CD14-positive monocyte (primary cell): ENCODE measurements at regions not wholly inside any gene's neighbourhood (a gene's known extent, or its start where the extent isn't known, plus 50 kb on each side); places are given as distances from the start of the nearest gene placed in this dataset.

Experiments used
- DNase-seq, 3 donors: peaks; one replicate each; pipeline ENCODE4 v3.0.0-alpha.2; 2011 to 2022
- H2AFZ ChIP-seq: 2 replicates; pipeline ENCODE4 v1.6.0; 2012; ENCODE audit warnings: mild to moderate bottlenecking, low read depth, low read length, inconsistent platforms; ENCODE audit not compliant: insufficient read depth, poor library complexity, severe bottlenecking
- H3K27ac ChIP-seq, 2 donors: 1 replicate in 1 of 2; 2 replicates in 1 of 2; pipeline ENCODE4 v1.5.1; 2012 to 2013; ENCODE audit warnings: low read length in 2 of 2, control low read depth in 1 of 2, inconsistent platforms in 1 of 2, low read depth in 1 of 2, mild to moderate bottlenecking in 1 of 2
- H3K27me3 ChIP-seq, 2 donors: one replicate each; pipeline versions ENCODE4 v1.6.0 to v1.6.1; 2011 to 2013; ENCODE audit warnings: low read length in 2 of 2; ENCODE audit not compliant: control insufficient read depth in 2 of 2, insufficient read depth in 2 of 2
- H3K36me3 ChIP-seq, 2 donors: replicated peaks in 1 of 2; 1 replicate in 1 of 2; 2 replicates in 1 of 2; pipeline versions ENCODE4 v1.5.1 to v1.6.1; 2012 to 2013; ENCODE audit warnings: low read length in 2 of 2, control low read depth in 1 of 2, inconsistent platforms in 1 of 2, mild to moderate bottlenecking in 1 of 2; ENCODE audit not compliant: insufficient read depth in 2 of 2, control insufficient read depth in 1 of 2
- H3K4me1 ChIP-seq, 2 donors: 1 replicate in 1 of 2; 2 replicates in 1 of 2; pipeline versions ENCODE4 v1.5.1 to v1.6.1; 2012 to 2013; ENCODE audit warnings: low read length in 2 of 2, control low read depth in 1 of 2, inconsistent platforms in 1 of 2, mild to moderate bottlenecking in 1 of 2, moderate library complexity in 1 of 2; ENCODE audit not compliant: insufficient read depth in 2 of 2, control insufficient read depth in 1 of 2
- H3K4me2 ChIP-seq: replicated peaks from 2 replicates; pipeline ENCODE3; 2012; ENCODE audit warnings: low read length, moderate library complexity, mild to moderate bottlenecking; ENCODE audit not compliant: poor library complexity, severe bottlenecking; ENCODE audit errors: extremely low read depth
- H3K4me3 ChIP-seq, 3 experiments: fragments of 200-600 bp in 1 of 3; sonication (generic) in 1 of 3; replicated peaks in 1 of 3; 1 replicate in 2 of 3; 2 replicates in 1 of 3; pipeline ENCODE4 v1.5.1; 2011 to 2013; ENCODE audit warnings: low read length in 3 of 3, mild to moderate bottlenecking in 3 of 3, control low read depth in 2 of 3, low read depth in 2 of 3, inconsistent platforms in 1 of 3, moderate library complexity in 1 of 3
- H3K79me2 ChIP-seq: 2 replicates; pipeline ENCODE4 v1.6.0; 2012; ENCODE audit warnings: mild to moderate bottlenecking, control low read depth, inconsistent platforms, low read length, moderate library complexity; ENCODE audit not compliant: insufficient read depth
- H3K9ac ChIP-seq: 2 replicates; pipeline ENCODE4 v1.6.0; 2017; ENCODE audit warnings: low read length, mild to moderate bottlenecking; ENCODE audit not compliant: insufficient read depth, poor library complexity, severe bottlenecking
- H3K9me3 ChIP-seq, 2 donors: replicated peaks in 1 of 2; 1 replicate in 1 of 2; 2 replicates in 1 of 2; pipeline versions ENCODE4 v1.5.1 to v1.6.1; 2012 to 2013; ENCODE audit warnings: low read length in 2 of 2, control low read depth in 1 of 2; ENCODE audit not compliant: control insufficient read depth in 1 of 2, insufficient read depth in 1 of 2
- H4K20me1 ChIP-seq: 2 replicates; pipeline ENCODE4 v1.6.0; 2012; ENCODE audit warnings: mild to moderate bottlenecking, low read length, control low read depth, moderate library complexity; ENCODE audit not compliant: insufficient read depth
- H3K27ac Mint-ChIP-seq, 7 donors: one replicate each; pipeline ENCODE4 v1.8.0; 2020; ENCODE audit warnings: mild to moderate bottlenecking in 7 of 7, mixed read lengths in 7 of 7, moderate library complexity in 6 of 7, inconsistent platforms in 2 of 7
- H3K27me3 Mint-ChIP-seq, 3 donors: one replicate each; pipeline ENCODE4 v1.8.0; 2021 to 2022; ENCODE audit warnings: low read depth in 3 of 3, mild to moderate bottlenecking in 3 of 3, mixed read lengths in 3 of 3, moderate library complexity in 3 of 3, inconsistent platforms in 1 of 3
- H3K36me3 Mint-ChIP-seq, 2 donors: one replicate each; pipeline ENCODE4 v1.8.0; 2020; ENCODE audit warnings: mixed read lengths in 2 of 2, inconsistent platforms in 1 of 2, mild to moderate bottlenecking in 1 of 2
- H3K4me1 Mint-ChIP-seq: one replicate; pipeline ENCODE4 v1.8.0; 2020; ENCODE audit warnings: mild to moderate bottlenecking, mixed read lengths
- H3K4me3 Mint-ChIP-seq, 2 donors: one replicate each; pipeline ENCODE4 v1.8.0; 2020; ENCODE audit warnings: mild to moderate bottlenecking in 2 of 2, mixed read lengths in 2 of 2, moderate library complexity in 1 of 2
- H3K9me3 Mint-ChIP-seq, 7 donors: one replicate each; pipeline ENCODE4 v1.8.0; 2020 to 2022; ENCODE audit warnings: mixed read lengths in 7 of 7, mild to moderate bottlenecking in 6 of 7, moderate library complexity in 6 of 7, inconsistent platforms in 2 of 7
- WGBS: methylation state at CpG from one replicate; pipeline ENCODE4 v1.1.5; 2013; ENCODE audit warnings: missing lambda C conversion rate; ENCODE audit not compliant: insufficient coverage; 5-methylcytosine and 5-hydroxymethylcytosine counted together
- intact Hi-C, 2 donors: fragments of 100-400 bp; cut with micrococcal nuclease; formaldehyde crosslinking; loops; one replicate each; pipeline versions ENCODE4 v1.15.0 to v1.15.1; 2023
- TF ChIP-seq, protein P1 (sequence below): fragments of 200-600 bp; IDR thresholded peaks from one replicate; pipeline ENCODE4 v1.8.0; 2022; ENCODE audit warnings: antibody characterized with exemption, mild to moderate bottlenecking

DNA sequence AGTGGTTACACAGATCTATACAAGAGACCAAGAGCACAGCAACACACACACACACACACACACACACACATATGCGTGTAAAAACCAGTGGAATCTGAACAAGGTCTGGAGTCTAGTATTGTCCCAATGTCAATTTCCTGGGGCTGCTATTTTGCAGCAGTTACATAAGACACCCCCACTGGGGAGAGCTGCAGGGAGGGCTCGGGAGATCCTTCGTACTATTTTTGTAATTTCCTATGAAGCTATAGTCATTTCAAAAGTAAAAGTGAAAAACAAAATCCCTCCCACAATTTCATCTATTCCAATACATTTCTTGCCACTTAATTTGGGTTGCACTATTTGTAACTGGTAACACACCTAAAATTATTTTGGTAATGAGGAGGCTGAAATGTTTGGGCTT, 68.5 kb downstream of the C16orf95 start:
- Histone ChIP-seq H3K36me3 (no peaks in the 10 kb centered on the region), H3K9ac (no peak overlapping the region), H3K27ac (no peak overlapping the region), H4K20me1 (no peaks in the 10 kb centered on the region), H3K4me2 (no peak overlapping the region), H3K79me2 (no peaks in the 10 kb centered on the region), H3K9me3 (no peaks in the 10 kb centered on the region), H3K27me3 (no peaks in the 10 kb centered on the region), H3K4me3 (no peak overlapping the region), H3K4me1 (no peaks in the 10 kb centered on the region), H2AFZ (no peak overlapping the region)
- Mint-ChIP-seq H3K4me3 (no peak overlapping the region), H3K4me1 (no peaks in the 10 kb centered on the region), H3K9me3 (no peaks in the 10 kb centered on the region), H3K36me3 (no peaks in the 10 kb centered on the region), H3K27me3 (peaks cover 5 to 23% (median 9%) of the 10 kb centered on the region in 3 donors), H3K27ac (no peak overlapping the region)
- TF ChIP-seq, protein P1, sequence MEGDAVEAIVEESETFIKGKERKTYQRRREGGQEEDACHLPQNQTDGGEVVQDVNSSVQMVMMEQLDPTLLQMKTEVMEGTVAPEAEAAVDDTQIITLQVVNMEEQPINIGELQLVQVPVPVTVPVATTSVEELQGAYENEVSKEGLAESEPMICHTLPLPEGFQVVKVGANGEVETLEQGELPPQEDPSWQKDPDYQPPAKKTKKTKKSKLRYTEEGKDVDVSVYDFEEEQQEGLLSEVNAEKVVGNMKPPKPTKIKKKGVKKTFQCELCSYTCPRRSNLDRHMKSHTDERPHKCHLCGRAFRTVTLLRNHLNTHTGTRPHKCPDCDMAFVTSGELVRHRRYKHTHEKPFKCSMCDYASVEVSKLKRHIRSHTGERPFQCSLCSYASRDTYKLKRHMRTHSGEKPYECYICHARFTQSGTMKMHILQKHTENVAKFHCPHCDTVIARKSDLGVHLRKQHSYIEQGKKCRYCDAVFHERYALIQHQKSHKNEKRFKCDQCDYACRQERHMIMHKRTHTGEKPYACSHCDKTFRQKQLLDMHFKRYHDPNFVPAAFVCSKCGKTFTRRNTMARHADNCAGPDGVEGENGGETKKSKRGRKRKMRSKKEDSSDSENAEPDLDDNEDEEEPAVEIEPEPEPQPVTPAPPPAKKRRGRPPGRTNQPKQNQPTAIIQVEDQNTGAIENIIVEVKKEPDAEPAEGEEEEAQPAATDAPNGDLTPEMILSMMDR = no peak
- intact Hi-C loops = no loop called here
- DNase-seq = no peak
- WGBS = no CpG with 5 or more reads among the region's 3 CpGs

DNA sequence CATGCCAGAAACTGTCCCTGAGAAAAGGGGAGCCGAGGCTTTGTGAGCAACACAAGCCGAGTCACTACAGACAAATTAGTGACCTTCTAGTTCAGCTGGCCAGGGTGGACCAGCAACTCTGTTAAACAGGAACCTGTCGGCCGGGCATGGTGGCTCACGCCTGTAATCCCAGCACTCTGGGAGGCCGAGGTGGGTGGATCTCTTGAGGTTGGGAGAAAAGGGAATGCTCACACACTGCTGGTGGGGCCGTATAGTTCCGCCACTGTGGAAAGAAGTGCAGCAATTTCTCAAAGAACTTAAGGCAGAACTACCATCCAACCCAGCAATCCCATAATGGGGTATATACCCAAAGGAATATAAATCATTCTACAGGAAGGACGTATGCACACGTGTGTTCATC, 67.8 kb downstream of the C16orf95 start:
- no peak overlapping the region for H3K4me3 Mint-ChIP-seq

More for the DNA sequence above, 67.8 kb downstream of the C16orf95 start:
- no peaks in the 10 kb centered on the region for H3K36me3 ChIP-seq
- WGBS = 100% methylated on average over 4 of the region's 10 CpGs
- intact Hi-C loops = no loop called here
- H3K4me2 ChIP-seq = no peak overlapping the region
- H3K4me3 ChIP-seq = no peak overlapping the region
- H3K79me2 ChIP-seq = no peaks in the 10 kb centered on the region
- DNase-seq = no peak
- no peaks in the 10 kb centered on the region for H3K9me3 ChIP-seq
- no peaks in the 10 kb centered on the region for H3K4me1 Mint-ChIP-seq
- H3K36me3 Mint-ChIP-seq = no peaks in the 10 kb centered on the region
- no peaks in the 10 kb centered on the region for H3K4me1 ChIP-seq
- TF ChIP-seq, protein P1 = no peak
- no peak overlapping the region for H3K27ac Mint-ChIP-seq
- H4K20me1 ChIP-seq = no peaks in the 10 kb centered on the region
- no peak overlapping the region for H3K27ac ChIP-seq
- no peaks in the 10 kb centered on the region for H3K27me3 ChIP-seq
- no peak overlapping the region for H3K9ac ChIP-seq
- H3K27me3 Mint-ChIP-seq = peaks cover 2 to 22% (median 10%) of the 10 kb centered on the region in 3 donors
- H2AFZ ChIP-seq = no peak overlapping the region
- no peaks in the 10 kb centered on the region for H3K9me3 Mint-ChIP-seq
